Stomach (tissue), 4 donors: ENCODE measurements at regions not wholly inside any gene's neighbourhood (a gene's known extent, or its start where the extent isn't known, plus 50 kb on each side); places are given as distances from the start of the nearest gene placed in this dataset.

ENCODE experiments used
- CTCF ChIP-seq, 7 experiments: fragments of 450-650 bp in 4 of 7; fragments of 200-600 bp in 3 of 7; sonication (generic) in 3 of 7; IDR thresholded peaks; one replicate each; pipeline ENCODE4 v1.5.1; 2016 to 2019; ENCODE audit warnings: antibody characterized with exemption in 7 of 7, control low read depth in 2 of 7, mild to moderate bottlenecking in 1 of 7
- EP300 ChIP-seq: sonication (generic); formaldehyde crosslinking; IDR thresholded peaks from one replicate; pipeline ENCODE4 v1.6.1; 2017; ENCODE audit warnings: antibody characterized with exemption
- POLR2A ChIP-seq, 4 donors: fragments of 450-650 bp; IDR thresholded peaks; one replicate each; pipeline ENCODE4 v1.6.1; 2016; ENCODE audit warnings: antibody characterized with exemption in 4 of 4, control low read depth in 2 of 4, mild to moderate bottlenecking in 1 of 4, moderate library complexity in 1 of 4
- POLR2AphosphoS5 ChIP-seq, 3 donors: sonication (generic); formaldehyde crosslinking; IDR thresholded peaks; one replicate each; pipeline ENCODE4 v1.6.1; 2016; ENCODE audit warnings: antibody characterized with exemption in 3 of 3

DNA sequence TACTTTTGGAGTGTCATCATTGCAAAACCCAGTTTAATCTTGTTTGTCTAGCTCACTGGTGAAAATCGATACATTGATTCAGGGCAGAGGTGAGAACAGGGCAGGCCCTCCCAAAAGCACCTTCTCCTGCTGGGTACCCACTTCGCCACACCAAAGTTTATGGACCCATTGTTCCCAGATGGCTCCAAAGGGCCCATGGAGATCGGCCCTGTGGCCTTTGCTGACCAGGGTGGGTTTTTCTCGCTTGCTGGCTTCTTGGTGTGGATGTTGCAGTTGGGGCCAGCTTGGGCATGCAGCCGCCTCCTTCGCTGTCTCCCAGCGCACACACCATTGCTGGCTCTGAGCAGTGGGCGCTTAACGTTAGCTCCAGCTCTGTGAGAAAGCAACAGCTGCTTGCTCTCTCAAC is 178.1 kb upstream of the PDE10A start:
- no peak for TF ChIP-seq CTCF (IDR thresholded peaks at IDR 0.05)
- no peak for TF ChIP-seq POLR2AphosphoS5 (IDR thresholded peaks at IDR 0.05)
- no peak for TF ChIP-seq EP300
- TF ChIP-seq POLR2A (IDR thresholded peaks at IDR 0.05): no peak
